ENCODE measurements at regions not wholly inside any gene's neighbourhood (a gene's known extent, or its start where the extent isn't known, plus 50 kb on each side); places are given as distances from the start of the nearest gene placed in this dataset.

GRCh38 chr1:239739919-239740318, 351.8 kb upstream of the FMN2 start:
- H3K27ac ChIP-seq: no peak overlapping the region
- no peaks in the 10 kb centered on the region for H3K4me1 ChIP-seq
- no peak for TF ChIP-seq CTCF (IDR thresholded peaks at IDR 0.05)
- intact Hi-C loops (cut with DNase I): no loop called here
- 64 to 82% (median 73%) methylated on average over 2 of the region's 2 CpGs for WGBS, 3 donors
- no peaks in the 10 kb centered on the region for H3K9me3 ChIP-seq
- DNase-seq (no peak), ATAC-seq (no peak)
- no peak overlapping the region for H3K4me3 ChIP-seq
- no peaks in the 10 kb centered on the region for H3K27me3 ChIP-seq (ENCODE audit: insufficient read depth in 3 of 3, low read length in 2 of 3)
- H3K36me3 ChIP-seq (ENCODE audit: insufficient read depth in 1 of 2, low read depth in 1 of 2): no peaks in the 10 kb centered on the region

GRCh38 chr1:239742416-239743109, 349.1 kb upstream of the FMN2 start:
- H3K9me3 ChIP-seq: no peaks in the 10 kb centered on the region
- ATAC-seq: no peak
- no peak for DNase-seq
- WGBS, 3 donors: 84 to 88% (median 86%) methylated on average over 6 of the region's 6 CpGs
- TF ChIP-seq CTCF (IDR thresholded peaks at IDR 0.05): no peak
- intact Hi-C loops (cut with DNase I): no loop called here
- no peaks in the 10 kb centered on the region for H3K4me1 ChIP-seq
- no peak overlapping the region for H3K4me3 ChIP-seq
- no peaks in the 10 kb centered on the region for H3K27me3 ChIP-seq (ENCODE audit: insufficient read depth in 3 of 3, low read length in 2 of 3)
- no peaks in the 10 kb centered on the region for H3K36me3 ChIP-seq (ENCODE audit: insufficient read depth in 1 of 2, low read depth in 1 of 2)
- H3K27ac ChIP-seq: no peak overlapping the region

GRCh38 chr1:239744851-239745250, 346.8 kb upstream of the FMN2 start:
- intact Hi-C loops (cut with DNase I): no loop called here
- Histone ChIP-seq H3K27ac (no peak overlapping the region), H3K4me1 (no peaks in the 10 kb centered on the region), H3K27me3 (ENCODE audit: insufficient read depth in 3 of 3, low read length in 2 of 3) (no peaks in the 10 kb centered on the region), H3K4me3 (no peak overlapping the region), H3K9me3 (no peaks in the 10 kb centered on the region), H3K36me3 (ENCODE audit: insufficient read depth in 1 of 2, low read depth in 1 of 2) (no peaks in the 10 kb centered on the region)
- 62 to 65% (median 64%) methylated on average over 3 of the region's 3 CpGs for WGBS, 3 donors
- DNase-seq: no peak
- no peak for TF ChIP-seq CTCF (IDR thresholded peaks at IDR 0.05)
- ATAC-seq: no peak

GRCh38 chr1:239755107-239755912, 336.4 kb upstream of the FMN2 start:
- Histone ChIP-seq H3K27me3 (ENCODE audit: insufficient read depth in 3 of 3, low read length in 2 of 3) (no peaks in the 10 kb centered on the region), H3K9me3 (no peaks in the 10 kb centered on the region), H3K4me3 (no peak overlapping the region), H3K36me3 (ENCODE audit: insufficient read depth in 1 of 2, low read depth in 1 of 2) (no peaks in the 10 kb centered on the region), H3K4me1 (no peaks in the 10 kb centered on the region), H3K27ac (no peak overlapping the region)
- DNase-seq: no peak
- 58 to 77% (median 65%) methylated on average over 2 of the region's 2 CpGs for WGBS, 3 donors
- ATAC-seq: no peak
- intact Hi-C loops (cut with DNase I): no loop called here
- TF ChIP-seq CTCF (IDR thresholded peaks at IDR 0.05): no peak
